ENCODE measurements at regions not wholly inside any gene's neighbourhood (a gene's known extent, or its start where the extent isn't known, plus 50 kb on each side); places are given as distances from the start of the nearest gene placed in this dataset.

GRCh38 chr22:48248901-48249455, 1486.5 kb downstream of the TBC1D22A start:
- no peak for TF ChIP-seq CTCF (IDR thresholded peaks at IDR 0.05)
- TF ChIP-seq POLR2A (IDR thresholded peaks at IDR 0.05) = no peak

Data from esophagus squamous epithelium (tissue), 4 donors.